CD4-positive, CD25-positive, alpha-beta regulatory T cell (primary cell): ENCODE measurements at regions not wholly inside any gene's neighbourhood (a gene's known extent, or its start where the extent isn't known, plus 50 kb on each side); places are given as distances from the start of the nearest gene placed in this dataset.
"Not testable (repeated sequence)": the region's sequence is repeated elsewhere in the genome, so short reads cannot be mapped to it uniquely, and the experiment has no call there.

ENCODE experiments used
- ATAC-seq, 2 donors: fragments of 150-1000 bp; cut with Tn5 transposase; one replicate each; pipeline ENCODE4 v1.10.0; 2021; ENCODE audit warnings: low read depth in 2 of 2, moderate number of reproducible peaks in 2 of 2, moderate library complexity in 1 of 2
- DNase-seq, 3 donors: peaks; one replicate each; pipeline versions ENCODE4 v3.0.0 to v3.0.0-alpha.2; 2012 to 2022; ENCODE audit warnings: mixed read lengths in 1 of 3
- H3K27ac ChIP-seq: one replicate; pipeline ENCODE4 v1.7.0; 2013; ENCODE audit warnings: mild to moderate bottlenecking, low read length; ENCODE audit not compliant: insufficient read depth, poor library complexity, severe bottlenecking
- H3K27me3 ChIP-seq: one replicate; pipeline ENCODE4 v1.7.0; 2013; ENCODE audit warnings: low read length; ENCODE audit not compliant: control insufficient read depth, insufficient read depth
- H3K36me3 ChIP-seq: one replicate; pipeline ENCODE4 v1.7.0; 2013; ENCODE audit warnings: mild to moderate bottlenecking, low read length, moderate library complexity; ENCODE audit not compliant: control insufficient read depth, insufficient read depth
- H3K4me1 ChIP-seq: 2 replicates; pipeline ENCODE4 v1.7.0; 2013; ENCODE audit warnings: mild to moderate bottlenecking, low read length; ENCODE audit not compliant: insufficient read depth, control insufficient read depth, poor library complexity, severe bottlenecking
- H3K4me3 ChIP-seq: one replicate; pipeline ENCODE4 v1.7.0; 2013; ENCODE audit warnings: low read depth, mild to moderate bottlenecking, low read length, moderate library complexity
- H3K9me3 ChIP-seq, 2 experiments: 1 replicate in 1 of 2; 2 replicates in 1 of 2; pipeline ENCODE4 v1.7.0; 2013; ENCODE audit warnings: low read length in 2 of 2, mild to moderate bottlenecking in 1 of 2, moderate library complexity in 1 of 2; ENCODE audit not compliant: control insufficient read depth in 2 of 2
- H3K27ac Mint-ChIP-seq, 3 donors: one replicate each; pipeline ENCODE4 v1.8.0; 2020 to 2022; ENCODE audit warnings: mild to moderate bottlenecking in 3 of 3, mixed read lengths in 3 of 3, moderate library complexity in 2 of 3
- H3K27me3 Mint-ChIP-seq: one replicate; pipeline ENCODE4 v1.8.0; 2022; ENCODE audit warnings: mild to moderate bottlenecking, mixed read lengths
- H3K36me3 Mint-ChIP-seq: one replicate; pipeline ENCODE4 v1.8.0; 2020; ENCODE audit warnings: mixed read lengths
- H3K4me1 Mint-ChIP-seq, 4 donors: one replicate each; pipeline ENCODE4 v1.8.0; 2020 to 2022; ENCODE audit warnings: mixed read lengths in 4 of 4, mild to moderate bottlenecking in 1 of 4
- H3K4me3 Mint-ChIP-seq, 4 donors: one replicate each; pipeline ENCODE4 v1.8.0; 2020 to 2022; ENCODE audit warnings: mild to moderate bottlenecking in 4 of 4, mixed read lengths in 4 of 4, moderate library complexity in 3 of 4
- H3K9me3 Mint-ChIP-seq, 7 donors: one replicate each; pipeline ENCODE4 v1.8.0; 2020 to 2022; ENCODE audit warnings: mixed read lengths in 7 of 7, mild to moderate bottlenecking in 3 of 7, moderate library complexity in 2 of 7

DNA sequence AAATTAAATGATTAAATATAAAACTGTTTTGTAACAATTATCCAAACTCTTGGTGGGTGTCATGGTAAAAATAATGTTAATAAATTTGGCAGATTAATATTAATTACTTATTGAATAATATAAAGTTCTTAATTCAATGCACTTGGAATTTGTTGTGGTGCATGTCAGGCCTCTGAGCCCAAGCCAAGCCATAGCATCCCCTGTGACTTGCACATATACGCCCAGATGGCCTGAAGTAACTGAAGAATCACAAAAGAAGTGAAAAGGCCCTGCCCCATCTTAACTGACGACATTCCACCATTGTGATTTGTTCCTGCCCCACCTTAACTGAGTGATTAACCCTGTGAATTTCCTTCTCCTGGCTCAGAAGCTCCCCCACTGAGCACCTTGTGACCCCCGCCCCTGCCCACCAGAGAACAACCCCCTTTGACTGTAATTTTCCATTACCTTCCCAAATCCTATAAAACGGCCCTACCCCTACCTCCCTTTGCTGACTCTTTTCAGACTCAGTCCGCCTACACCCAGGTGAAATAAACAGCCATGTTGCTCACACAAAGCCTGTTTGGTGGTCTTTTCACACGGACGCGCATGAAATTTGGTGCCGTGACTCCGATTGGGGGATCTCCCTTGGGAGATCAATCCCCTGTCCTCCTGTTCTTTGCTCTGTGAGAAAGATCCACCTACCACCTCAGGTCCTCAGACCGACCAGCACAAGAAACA, 562.9 kb downstream of the HTR7 start:
- not testable (repeated sequence) for H3K4me1 ChIP-seq

GRCh38 chr10:90302031-90302430, 555.8 kb downstream of the HTR7 start:
- H3K4me1 Mint-ChIP-seq, H3K4me3 ChIP-seq, H3K27ac Mint-ChIP-seq, H3K9me3 ChIP-seq, H3K27me3 Mint-ChIP-seq, H3K27ac ChIP-seq, H3K4me1 ChIP-seq, H3K27me3 ChIP-seq, H3K36me3 Mint-ChIP-seq, H3K9me3 Mint-ChIP-seq, H3K36me3 ChIP-seq, DNase-seq, ATAC-seq, H3K4me3 Mint-ChIP-seq: not testable (repeated sequence)

More for the DNA sequence above, 562.9 kb downstream of the HTR7 start:
- not testable (repeated sequence) for H3K27ac Mint-ChIP-seq, H3K4me1 Mint-ChIP-seq, ATAC-seq, H3K4me3 Mint-ChIP-seq, H3K36me3 Mint-ChIP-seq, H3K27me3 Mint-ChIP-seq, H3K36me3 ChIP-seq, H3K9me3 ChIP-seq, H3K4me3 ChIP-seq, H3K27me3 ChIP-seq, DNase-seq, H3K27ac ChIP-seq, H3K9me3 Mint-ChIP-seq

- no peaks in the 10 kb centered on the region for H3K27me3 Mint-ChIP-seq
- H3K4me3 ChIP-seq, result no peak overlapping the region
- no peak overlapping the region for H3K27ac Mint-ChIP-seq
- peaks cover 0 to 6% (median 1%) of the 10 kb centered on the region in 7 donors for H3K9me3 Mint-ChIP-seq
- no peak for DNase-seq
- no peak for ATAC-seq
- H3K27ac ChIP-seq, result no peak overlapping the region
- H3K36me3 Mint-ChIP-seq, result no peaks in the 10 kb centered on the region
- no peaks in the 10 kb centered on the region for H3K27me3 ChIP-seq
- no peaks in the 10 kb centered on the region for H3K4me1 Mint-ChIP-seq
- H3K4me1 ChIP-seq, result no peaks in the 10 kb centered on the region
- no peaks in the 10 kb centered on the region for H3K9me3 ChIP-seq
- no peaks in the 10 kb centered on the region for H3K36me3 ChIP-seq
- H3K4me3 Mint-ChIP-seq, result no peak overlapping the region
Observed at GRCh38 chr10:90302758-90303481, 554.9 kb downstream of the HTR7 start.

- Mint-ChIP-seq H3K36me3 (no peaks in the 10 kb centered on the region), H3K27me3 (no peaks in the 10 kb centered on the region), H3K4me3 (no peak overlapping the region), H3K9me3 (peaks cover 0 to 6% (median 2%) of the 10 kb centered on the region in 7 donors), H3K27ac (no peak overlapping the region), H3K4me1 (no peaks in the 10 kb centered on the region)
- Histone ChIP-seq H3K27ac (no peak overlapping the region), H3K27me3 (no peaks in the 10 kb centered on the region), H3K4me1 (no peaks in the 10 kb centered on the region), H3K4me3 (no peak overlapping the region), H3K9me3 (peaks cover 0 to 2% of the 10 kb centered on the region in 2 experiments), H3K36me3 (no peaks in the 10 kb centered on the region)
- ATAC-seq (no peak), DNase-seq (no peak)
Observed at GRCh38 chr10:90304533-90304932, 553.3 kb downstream of the HTR7 start.

GRCh38 chr10:90306187-90306586, 551.7 kb downstream of the HTR7 start:
- no peaks in the 10 kb centered on the region for H3K27me3 ChIP-seq
- ATAC-seq, result no peak
- H3K4me3 Mint-ChIP-seq, result no peak overlapping the region

GRCh38 chr10:90308223-90308622, 549.6 kb downstream of the HTR7 start:
- Mint-ChIP-seq H3K4me3 (no peak overlapping the region), H3K9me3 (peaks cover 0 to 6% (median 0%) of the 10 kb centered on the region in 7 donors), H3K36me3 (no peaks in the 10 kb centered on the region), H3K27ac (no peak overlapping the region), H3K27me3 (no peaks in the 10 kb centered on the region), H3K4me1 (no peaks in the 10 kb centered on the region)
- no peak for DNase-seq
- Histone ChIP-seq H3K4me1 (no peaks in the 10 kb centered on the region), H3K36me3 (no peaks in the 10 kb centered on the region), H3K9me3 (peaks cover 0 to 2% of the 10 kb centered on the region in 2 experiments), H3K27me3 (no peaks in the 10 kb centered on the region), H3K4me3 (no peak overlapping the region), H3K27ac (no peak overlapping the region)
- no peak for ATAC-seq

More at GRCh38 chr10:90306187-90306586, 551.7 kb downstream of the HTR7 start:
- H3K27ac Mint-ChIP-seq, result no peak overlapping the region
- H3K4me3 ChIP-seq, result no peak overlapping the region
- peaks cover 0 to 2% of the 10 kb centered on the region in 2 experiments for H3K9me3 ChIP-seq
- no peaks in the 10 kb centered on the region for H3K4me1 ChIP-seq
- H3K9me3 Mint-ChIP-seq, result peaks cover 0 to 6% (median 0%) of the 10 kb centered on the region in 7 donors
- no peaks in the 10 kb centered on the region for H3K36me3 ChIP-seq
- no peak overlapping the region for H3K27ac ChIP-seq
- DNase-seq, result no peak
- H3K4me1 Mint-ChIP-seq, result no peaks in the 10 kb centered on the region
- H3K27me3 Mint-ChIP-seq, result no peaks in the 10 kb centered on the region
- H3K36me3 Mint-ChIP-seq, result no peaks in the 10 kb centered on the region

GRCh38 chr10:90313576-90314325, 544.1 kb downstream of the HTR7 start:
- Histone ChIP-seq H3K4me3 (no peak overlapping the region), H3K4me1 (no peaks in the 10 kb centered on the region), H3K36me3 (no peaks in the 10 kb centered on the region), H3K9me3 (peaks cover 0 to 2% of the 10 kb centered on the region in 2 experiments), H3K27me3 (no peaks in the 10 kb centered on the region), H3K27ac (no peak overlapping the region)
- Mint-ChIP-seq H3K27ac (no peak overlapping the region), H3K9me3 (peaks cover 0 to 4% (median 3%) of the 10 kb centered on the region in 7 donors), H3K36me3 (no peaks in the 10 kb centered on the region), H3K4me3 (no peak overlapping the region), H3K27me3 (no peaks in the 10 kb centered on the region), H3K4me1 (no peaks in the 10 kb centered on the region)
- ATAC-seq (no peak), DNase-seq (no peak)
